ENCODE measurements at regions not wholly inside any gene's neighbourhood (a gene's known extent, or its start where the extent isn't known, plus 50 kb on each side); places are given as distances from the start of the nearest gene placed in this dataset.

DNA sequence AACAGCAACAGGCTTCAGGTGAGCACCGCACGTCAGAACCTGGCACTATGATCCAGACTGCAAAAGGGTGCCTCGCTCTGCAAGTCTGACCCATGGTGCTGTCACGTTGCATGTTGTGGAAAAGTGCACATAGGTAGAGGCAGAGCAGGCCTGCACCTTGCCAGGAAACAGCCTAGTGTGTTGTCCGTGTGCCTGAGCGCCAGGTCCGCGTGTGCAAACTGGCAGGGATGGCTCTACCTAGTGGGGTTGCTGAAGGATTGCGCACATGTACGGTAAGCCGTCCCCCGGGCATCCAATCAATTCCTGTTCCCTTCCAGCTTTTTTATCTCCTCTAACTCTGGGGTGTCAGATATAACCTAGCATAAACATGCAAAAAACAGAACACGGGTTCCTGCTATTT lies 219.5 kb downstream of the NXNL2 start:
- DNase-seq = no peak

DNA sequence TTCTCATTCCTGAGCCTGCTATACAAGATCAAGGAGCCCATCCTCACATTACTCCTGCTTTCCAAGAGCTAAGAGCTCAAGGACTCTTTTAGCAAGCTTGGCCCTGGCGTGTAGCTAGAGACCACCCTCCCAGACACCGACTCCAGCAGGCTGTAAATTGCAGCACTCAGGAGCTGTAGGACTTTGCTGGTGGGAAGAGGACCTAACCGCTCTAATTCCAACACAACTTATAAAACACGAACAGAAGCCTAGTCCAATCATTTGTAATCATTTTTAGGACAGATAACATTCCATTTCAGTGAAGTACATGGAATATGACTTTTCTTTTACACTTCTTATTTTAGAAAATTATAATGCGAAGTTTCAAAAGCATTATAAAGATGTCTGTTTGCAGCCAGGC lies 219.9 kb downstream of the NXNL2 start:
- no peak for DNase-seq

DNA sequence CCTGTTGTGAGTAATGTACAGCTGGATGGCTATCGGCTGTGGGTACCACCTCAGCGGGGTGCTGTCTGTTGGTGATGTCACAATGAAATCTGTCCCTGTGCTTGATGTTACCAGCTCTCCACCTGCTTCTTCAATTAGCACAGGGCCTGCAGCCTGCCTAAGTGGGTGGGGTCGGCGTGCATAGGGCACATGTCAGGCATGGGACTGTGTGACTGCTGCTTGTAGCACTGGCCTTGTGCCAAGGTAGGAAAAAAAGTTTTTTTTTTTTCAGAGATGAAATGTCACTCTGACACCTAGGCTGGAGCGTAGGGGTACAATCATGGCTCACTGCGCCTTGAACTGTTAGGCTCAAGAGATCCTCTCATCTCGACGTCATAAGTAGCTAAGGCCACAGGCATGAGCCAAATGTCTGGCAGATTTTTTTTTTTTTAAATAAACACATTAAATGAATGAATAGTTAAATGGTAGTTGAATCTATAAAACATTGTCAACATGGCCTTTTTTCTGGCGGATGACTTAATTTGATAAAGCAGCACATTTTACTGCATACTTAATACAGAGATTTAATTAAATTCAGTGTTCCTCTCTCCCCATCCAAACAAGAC lies 222.5 kb downstream of the NXNL2 start:
- no peak for DNase-seq

DNA sequence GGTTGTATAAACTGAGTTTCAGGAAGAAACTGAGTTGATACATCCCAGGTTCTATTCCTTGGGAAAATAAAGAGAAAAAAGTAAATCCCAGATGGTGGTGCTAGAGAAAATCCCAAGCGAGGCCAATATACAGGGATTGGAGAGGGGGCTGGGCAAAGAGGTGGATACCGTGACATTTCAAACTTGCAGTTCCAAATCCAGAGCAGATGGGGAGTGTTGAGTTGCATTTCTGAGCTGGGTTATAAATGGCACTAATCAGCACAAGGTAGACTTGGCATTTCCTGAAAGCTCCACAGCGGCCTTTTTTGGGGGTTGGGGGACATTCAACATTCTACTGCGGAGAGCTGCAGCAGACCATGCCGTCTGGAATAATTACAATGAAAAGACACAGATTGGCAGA lies 224.4 kb downstream of the NXNL2 start:
- DNase-seq = no peak

DNA sequence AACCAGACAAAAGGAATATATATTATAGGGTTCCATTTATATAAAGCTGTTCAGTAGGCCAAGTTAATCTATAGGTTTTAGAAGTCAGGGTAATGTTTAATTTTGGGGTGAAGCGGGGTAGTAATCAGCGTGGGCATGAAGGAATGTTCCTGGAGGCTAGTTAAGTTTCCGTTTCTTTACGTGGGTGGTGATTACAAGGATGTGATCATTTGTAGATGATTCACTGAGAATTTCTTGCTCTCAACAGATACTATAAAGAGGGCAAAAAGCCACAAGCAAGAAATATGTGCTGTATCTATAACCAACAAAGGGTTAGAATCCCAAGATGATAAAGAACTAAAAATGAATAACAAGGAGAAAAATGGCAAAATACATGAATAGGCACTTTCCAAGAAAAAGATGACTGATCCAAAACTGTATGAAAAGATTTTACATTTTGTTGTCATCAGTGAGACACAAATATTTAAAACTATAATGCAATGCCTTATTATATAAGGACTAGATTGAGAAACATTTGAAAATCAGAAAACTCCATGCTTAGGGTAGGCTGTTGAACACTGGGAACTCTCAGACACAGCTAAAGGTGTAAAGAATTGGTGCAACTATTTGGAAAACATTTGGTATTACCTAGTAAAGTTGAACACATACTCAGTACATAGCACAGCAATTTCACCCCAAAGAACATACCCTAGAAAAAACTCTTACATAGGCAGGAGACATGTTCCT lies 224.3 kb upstream of the S1PR3 start:
- no peak for DNase-seq

DNA sequence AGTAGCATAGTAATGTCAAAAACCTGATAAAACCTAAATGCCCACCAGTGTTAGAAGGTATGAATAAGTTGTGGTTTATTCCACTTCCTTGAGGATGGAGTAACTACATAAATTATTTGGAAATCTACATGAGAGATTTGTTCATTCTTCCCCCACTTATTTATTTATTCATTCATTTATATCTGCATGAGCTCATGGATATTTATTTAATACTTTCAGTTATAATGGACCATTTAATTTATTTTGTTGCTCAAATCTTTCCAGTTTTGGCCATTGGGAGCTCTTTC lies 223.8 kb upstream of the S1PR3 start:
- no peak for DNase-seq

DNA sequence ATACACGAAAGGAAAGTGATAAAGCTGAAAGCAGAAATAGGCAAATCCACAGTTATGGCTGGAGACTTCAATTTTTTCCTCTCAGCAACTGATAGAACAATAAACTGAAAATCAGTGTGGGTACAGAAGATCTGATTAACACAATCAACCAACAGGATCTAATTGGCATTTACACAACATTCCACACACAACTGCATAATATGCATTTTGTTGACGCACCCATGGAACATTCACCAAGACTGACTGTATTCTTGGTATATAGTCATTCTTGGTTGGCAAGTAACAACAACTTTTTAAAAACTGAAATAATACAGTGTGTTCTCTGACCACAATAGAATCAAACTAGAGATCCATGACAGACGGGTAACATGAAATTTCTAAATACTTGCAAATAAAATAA lies 218.7 kb upstream of the S1PR3 start:
- no peak for DNase-seq

DNA sequence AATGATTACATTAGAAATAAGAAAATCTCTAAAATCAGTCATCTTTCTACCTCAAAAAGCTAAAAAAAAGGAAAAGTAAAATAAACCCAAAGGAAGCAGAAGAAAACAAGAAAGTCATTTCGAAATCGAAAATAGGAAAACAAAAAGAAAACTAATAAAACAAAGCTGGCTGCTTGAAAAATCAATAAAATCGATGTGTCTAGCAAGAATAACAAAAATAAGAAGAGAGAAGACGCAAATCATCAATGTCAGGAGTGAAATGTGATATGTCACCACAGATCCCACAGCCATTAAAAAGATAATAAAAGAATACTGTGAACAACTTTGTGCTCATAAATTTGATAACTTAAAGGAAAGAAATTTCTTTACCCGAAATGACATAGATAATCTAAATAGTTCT lies 218.1 kb upstream of the S1PR3 start:
- no peak for DNase-seq

DNA sequence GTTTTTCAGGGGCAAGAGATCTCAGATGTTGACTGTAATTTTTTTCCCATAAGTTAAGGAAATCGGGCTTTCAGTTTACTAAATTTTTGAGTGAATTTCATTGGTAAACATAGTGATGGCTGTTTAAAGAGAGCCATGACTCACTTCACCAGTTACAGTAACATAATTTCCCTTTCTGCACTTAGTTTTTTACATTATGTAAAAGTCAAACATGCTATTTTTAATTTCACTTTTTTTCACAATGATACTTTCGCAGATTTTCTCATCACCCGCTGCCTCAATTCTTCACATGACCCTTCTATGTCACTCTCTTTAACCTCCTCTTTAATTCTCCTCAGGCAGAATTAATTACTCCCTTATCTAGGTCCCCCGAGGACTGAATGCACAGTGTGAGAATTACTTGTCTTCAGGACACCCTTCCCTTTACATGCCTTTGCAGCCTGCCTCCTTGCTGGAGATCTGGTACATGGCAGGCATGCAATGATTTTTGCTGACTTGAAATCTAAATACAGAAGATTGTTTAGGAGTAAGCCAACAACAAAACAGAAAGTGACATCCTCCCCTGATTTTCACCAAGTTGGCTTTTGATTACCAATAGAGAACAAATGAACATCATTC lies 217.5 kb upstream of the S1PR3 start:
- DNase-seq = no peak

DNA sequence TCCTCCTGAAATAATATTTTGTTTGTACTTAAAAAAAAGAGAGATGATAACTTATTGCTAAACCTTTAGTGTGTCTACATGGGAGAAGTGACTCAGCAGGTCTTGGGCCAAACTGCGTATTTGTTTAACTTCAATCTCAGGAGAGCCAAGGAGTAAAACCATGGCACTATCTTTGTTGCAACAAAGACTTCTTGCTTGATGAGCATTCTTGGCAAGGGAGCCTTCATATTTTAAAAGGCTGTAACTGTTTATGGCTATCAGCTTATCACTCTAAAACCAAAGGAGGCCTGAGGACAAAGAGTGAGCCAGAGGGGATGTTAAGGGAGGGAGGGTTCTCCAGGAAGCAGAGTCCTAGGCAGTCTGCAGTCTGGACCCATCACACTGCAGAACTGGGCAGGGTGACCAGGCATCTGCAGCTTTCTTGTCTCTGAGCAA lies 216.2 kb upstream of the S1PR3 start:
- no peak for DNase-seq

DNA sequence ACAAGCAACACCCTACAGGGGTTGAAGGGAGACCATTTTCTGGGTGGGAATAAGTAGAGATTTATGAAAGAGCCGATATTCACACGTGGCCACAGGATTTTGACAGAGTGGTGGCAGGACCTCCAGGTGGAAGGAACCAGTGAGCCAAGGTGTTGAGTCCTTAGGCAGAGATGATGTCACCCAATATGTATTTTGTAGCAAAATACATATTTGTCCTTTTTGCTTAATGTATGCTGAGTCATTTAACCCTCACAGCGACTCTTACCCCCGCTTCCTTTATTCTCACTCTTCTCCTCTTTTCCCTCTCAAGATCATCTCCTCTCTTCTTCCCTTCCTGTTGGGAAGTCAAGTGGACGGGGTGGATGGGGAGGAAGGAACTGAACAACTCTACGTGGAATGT lies 215.7 kb upstream of the S1PR3 start:
- DNase-seq = no peak

DNA sequence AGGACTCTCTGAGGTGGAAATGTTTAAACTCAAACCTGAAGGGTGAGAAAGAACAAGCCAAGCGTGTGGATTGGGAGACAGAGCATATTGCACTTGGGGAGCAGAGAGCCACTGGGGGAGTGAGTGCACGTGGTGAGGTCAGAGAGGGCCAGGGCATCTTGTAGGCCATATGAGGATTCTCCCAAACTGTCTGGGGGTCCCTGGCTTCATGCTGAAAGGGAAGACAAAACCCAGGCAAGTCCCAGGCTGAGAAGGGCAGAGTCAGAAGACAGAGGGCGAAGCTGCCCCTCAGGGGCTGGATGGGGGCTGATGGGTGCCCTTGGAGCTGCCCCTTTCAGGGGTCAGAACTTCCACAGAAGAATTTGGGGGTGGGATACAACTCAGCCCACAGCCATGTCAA lies 215.3 kb upstream of the S1PR3 start:
- no peak for DNase-seq

DNA sequence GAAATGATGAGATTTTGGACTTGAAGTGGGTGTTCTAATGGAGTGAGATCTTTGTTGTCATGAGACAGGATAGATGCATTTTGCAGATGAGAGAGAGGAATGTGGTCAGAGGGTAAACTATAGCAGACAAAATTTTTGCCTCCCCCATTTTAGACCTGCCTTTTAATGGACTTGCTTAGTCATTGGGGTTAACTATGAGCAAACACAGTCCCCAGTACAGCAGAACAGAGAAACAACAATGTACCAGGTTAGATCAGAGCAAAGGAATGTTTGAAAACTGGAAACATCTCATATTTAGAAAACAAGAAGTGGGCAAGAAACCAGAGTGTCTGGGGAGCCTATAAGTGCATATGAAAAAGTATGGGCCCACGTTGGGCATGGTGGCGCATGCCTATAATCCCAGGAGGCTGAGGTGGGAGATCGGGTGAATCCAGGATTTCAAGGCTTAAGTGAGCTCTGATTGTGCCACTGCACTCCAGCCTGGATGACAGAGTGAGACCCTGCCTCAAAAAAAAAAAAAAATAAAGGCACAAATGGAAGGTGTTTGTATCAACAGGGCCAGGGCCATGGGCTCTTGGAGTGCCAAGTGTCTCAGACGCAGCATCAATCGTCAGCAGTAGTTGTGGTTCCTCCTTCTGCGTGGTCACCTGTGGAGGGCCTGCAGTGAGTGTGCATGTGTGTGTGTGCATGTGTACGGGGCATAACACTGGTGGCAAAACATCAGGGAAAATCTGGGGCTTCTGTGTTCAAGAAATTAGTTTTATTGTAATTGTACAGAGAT lies 214.4 kb upstream of the S1PR3 start:
- DNase-seq = no peak

DNA sequence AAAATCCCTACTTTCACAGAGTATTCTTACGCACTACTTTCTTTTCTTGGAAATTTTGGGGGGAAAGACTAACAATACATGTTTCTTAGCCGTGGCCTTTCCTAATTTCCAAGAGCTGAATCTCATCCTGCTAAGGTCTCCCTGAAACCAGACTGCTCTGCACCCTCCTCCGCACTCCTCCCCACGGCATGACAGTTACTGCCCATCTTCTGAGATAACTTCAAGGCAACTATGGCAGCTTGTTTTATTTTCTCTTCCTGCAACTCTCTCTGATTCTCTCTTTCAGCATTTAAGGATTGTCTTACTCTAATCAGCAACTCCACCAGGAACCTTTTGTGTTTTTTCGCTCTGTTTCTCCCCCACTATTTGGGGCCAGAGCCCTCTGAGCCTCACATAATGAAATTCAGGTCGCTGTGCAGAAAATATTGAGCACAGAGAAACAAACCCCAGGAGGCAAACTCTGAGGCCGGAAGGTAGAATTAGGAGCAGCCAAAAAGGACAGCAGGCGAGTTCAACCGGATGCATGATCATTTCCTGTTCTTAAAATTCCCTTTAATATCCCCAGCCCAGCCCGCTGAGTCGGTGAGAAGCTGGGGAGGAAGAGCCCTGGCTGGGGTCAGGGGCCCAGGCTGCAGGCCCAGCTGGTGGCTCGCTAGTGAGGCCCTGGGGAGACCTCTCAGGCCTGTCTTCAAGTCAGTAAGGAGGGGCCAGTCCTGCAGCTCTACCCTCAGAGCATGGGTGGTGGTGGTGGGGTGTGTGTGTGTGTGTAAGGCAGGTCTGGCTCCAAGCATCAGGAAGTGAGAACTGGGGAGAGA lies 213.6 kb upstream of the S1PR3 start:
- peak; percentile 46 to 47 for DNase-seq

DNA sequence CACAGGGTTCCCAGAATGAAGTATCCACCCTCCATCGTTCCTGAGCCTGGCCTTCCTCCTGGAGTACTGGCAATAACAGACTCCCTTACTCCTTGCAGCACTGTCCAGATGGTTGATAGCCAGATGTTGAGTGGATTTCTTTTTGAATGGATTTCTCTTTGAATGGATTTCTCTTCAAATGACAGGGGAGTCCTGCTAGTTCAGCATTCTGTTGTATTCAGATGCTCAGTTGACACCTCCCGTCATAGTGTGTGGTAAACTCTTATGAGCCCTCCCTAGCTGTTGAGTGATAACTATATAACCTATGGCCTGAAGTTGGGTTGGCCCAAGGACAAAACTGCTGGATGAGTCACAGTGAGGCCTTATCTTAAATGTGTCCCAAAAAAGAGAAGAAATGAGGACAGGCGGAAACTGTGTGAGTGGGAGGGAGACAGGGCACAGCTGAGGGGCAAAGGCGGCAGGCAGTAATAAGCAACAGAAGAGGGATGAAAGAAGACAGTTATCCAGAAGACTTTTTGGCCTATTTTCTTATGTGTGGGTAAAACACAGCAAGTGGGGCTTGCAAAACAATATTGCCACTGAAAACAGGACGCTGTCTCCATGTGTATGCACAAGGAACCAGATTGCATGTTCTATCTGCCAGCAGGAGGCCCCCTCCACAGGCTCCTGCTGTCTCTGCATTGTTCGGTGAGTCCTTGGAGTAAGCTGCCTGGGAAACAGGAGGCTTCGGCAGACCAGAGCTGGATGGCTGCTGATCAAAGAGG lies 209.5 kb upstream of the S1PR3 start:
- DNase-seq = peak; percentile 88 to 90

DNA sequence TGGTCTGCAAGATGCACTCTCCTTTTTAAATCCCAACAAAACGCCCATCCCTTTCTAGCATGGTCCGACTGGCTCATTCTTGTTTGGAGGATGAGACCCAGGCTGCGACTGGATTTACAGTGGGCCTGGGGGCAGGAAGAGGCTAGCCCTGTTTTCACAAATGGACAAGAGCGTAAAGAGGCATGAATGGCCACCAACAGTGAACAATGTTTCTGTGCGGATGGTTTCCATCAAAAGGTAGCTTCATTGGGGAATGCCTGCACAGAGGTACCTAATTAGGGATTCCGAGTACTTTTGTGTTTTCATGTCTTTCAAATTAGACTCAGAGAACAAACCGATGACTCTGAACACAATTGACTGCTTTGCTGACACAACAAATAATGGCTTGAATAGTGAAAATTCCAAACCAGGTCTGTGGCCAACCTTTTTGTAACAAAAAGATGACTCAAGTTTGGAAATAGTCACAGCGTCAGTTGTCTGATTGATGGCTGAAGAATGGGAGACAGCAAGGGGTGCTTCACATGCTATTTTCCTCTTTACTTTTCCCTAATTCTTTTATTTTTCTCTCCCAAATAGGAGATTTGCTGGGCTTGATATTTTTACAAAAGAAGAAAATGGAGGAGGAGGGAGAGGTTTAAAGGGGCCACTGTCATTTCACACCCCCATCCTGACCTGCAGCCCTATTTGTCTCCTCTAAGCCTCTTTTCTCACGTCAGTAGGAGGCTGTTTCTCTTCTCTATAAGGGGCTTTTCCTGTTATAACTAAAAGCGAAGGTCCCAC lies 208.1 kb upstream of the S1PR3 start:
- no peak for DNase-seq

DNA sequence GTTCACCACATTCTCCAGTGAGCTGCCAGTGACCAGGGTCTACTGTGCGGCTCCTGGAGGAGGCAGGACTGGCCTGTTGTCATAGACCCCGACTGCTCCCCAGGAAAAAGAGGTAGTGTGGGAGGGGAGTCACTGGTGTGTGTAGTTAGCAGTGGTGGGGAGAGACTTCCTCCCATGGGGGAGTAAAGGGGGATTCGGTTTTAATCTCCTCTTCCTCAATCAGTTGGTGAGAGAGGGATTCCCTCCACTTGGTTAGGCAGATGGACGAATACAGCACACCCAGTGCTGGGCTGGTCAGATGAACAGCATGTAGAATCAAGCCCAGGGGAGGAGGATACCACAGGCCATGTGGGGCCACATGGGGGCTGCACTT lies 207.6 kb upstream of the S1PR3 start:
- no peak for DNase-seq

DNA sequence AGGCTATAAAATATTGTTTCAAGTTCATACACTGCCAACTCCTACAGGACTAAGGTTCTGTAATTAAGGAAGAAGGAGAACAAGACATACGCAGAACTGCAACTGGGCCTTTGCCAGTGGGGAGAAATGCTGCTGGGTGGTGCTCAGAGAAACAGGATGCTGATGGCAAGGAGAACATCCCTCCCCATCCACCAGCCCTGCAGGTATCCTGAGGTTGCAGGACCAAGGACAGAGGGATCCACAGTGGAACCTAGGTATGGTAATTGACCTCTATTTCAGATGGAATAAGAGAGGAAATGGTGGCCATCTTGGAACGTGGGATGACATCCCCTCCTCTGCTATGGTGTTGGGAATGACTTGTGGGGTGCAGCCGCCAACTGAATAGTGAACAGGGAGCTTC lies 206.3 kb upstream of the S1PR3 start:
- DNase-seq = no peak

DNA sequence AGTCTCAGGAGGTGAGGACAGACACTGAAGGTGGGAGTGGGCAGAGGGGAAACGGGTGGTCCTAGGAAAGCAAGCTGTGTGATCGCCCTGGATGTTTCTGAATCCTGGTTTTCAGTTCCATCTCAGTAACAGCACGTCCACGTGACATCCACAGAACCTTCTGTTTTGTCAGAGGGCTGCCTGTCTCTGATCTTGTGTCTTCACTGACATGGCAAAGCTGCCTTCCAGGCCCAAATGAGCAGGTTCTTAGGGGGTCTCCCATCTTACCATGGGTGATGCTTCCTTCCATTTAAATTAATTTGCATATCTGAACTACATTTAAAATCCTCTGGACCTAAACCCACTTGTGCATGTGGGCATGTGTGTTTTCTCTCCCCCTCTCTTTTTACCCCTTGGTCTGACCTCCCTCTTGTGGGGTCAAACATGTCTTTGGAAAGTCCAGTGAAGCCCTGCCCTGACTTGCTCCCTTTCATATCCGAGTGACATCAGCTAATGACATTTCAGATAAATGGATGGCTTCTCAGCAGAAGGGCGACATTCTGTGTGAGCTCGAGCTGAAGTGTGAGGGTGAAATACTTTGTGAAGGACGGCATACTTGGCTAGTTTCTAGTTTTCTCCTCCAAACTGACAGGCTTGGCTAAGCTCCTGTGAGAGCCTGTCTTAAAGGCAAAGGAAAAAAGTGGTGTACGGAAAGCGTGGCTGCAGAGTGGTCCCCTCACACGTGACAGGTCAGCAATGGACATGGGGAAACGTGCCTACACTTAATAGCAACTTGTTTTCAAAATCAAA lies 204.8 kb upstream of the S1PR3 start:
- peak in 1 of 2 donors; percentile 50 for DNase-seq

DNA sequence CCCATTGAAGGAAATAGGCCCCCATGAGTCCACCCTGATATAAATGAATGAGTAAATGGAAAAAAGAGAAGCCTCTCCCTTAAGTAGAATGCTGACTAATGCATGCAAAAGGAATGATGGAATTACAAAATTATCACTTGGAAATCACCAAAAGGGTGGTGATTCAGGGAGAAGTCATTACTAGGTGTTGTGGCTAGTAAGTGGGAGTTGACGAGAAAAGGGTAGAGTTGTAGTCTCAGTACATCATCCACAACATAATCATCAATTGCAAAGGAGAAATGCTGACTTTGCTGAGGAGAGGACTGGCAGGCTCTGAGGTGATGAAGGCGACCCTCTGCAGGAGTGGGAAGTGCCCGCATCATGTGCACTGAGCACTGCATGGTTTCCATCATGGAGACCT lies 201.5 kb upstream of the S1PR3 start:
- no peak for DNase-seq
